ENCODE measurements at regions not wholly inside any gene's neighbourhood (a gene's known extent, or its start where the extent isn't known, plus 50 kb on each side); places are given as distances from the start of the nearest gene placed in this dataset.

- no peak for DNase-seq
- no peak overlapping the region for H3K27ac ChIP-seq
- no peak for ATAC-seq
- in situ Hi-C loops (cut with MboI; ENCODE audit: low sequenced_read_pairs in 4 of 4) (no loop called here), intact Hi-C loops (cut with DNase I; ENCODE audit: low total_unique reads) (no loop called here)
- no peaks in the 10 kb centered on the region for H3K9me3 ChIP-seq
- H3K36me3 ChIP-seq = no peaks in the 10 kb centered on the region
- H3K4me3 ChIP-seq = no peak overlapping the region
- TF ChIP-seq POLR2A (IDR thresholded peaks at IDR 0.05) = no peak
- TF ChIP-seq, protein P1, sequence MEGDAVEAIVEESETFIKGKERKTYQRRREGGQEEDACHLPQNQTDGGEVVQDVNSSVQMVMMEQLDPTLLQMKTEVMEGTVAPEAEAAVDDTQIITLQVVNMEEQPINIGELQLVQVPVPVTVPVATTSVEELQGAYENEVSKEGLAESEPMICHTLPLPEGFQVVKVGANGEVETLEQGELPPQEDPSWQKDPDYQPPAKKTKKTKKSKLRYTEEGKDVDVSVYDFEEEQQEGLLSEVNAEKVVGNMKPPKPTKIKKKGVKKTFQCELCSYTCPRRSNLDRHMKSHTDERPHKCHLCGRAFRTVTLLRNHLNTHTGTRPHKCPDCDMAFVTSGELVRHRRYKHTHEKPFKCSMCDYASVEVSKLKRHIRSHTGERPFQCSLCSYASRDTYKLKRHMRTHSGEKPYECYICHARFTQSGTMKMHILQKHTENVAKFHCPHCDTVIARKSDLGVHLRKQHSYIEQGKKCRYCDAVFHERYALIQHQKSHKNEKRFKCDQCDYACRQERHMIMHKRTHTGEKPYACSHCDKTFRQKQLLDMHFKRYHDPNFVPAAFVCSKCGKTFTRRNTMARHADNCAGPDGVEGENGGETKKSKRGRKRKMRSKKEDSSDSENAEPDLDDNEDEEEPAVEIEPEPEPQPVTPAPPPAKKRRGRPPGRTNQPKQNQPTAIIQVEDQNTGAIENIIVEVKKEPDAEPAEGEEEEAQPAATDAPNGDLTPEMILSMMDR (IDR thresholded peaks at IDR 0.05 in 4 of 5, conservative IDR thresholded peaks at IDR 0.05 in 1 of 5) = no peak
- H3K27me3 ChIP-seq = no peaks in the 10 kb centered on the region
- no peaks in the 10 kb centered on the region for H3K4me1 ChIP-seq
These were observed 1081.1 kb upstream of the PABPC4L start for GRCh38 chr4:135282676-135283075.

DNA sequence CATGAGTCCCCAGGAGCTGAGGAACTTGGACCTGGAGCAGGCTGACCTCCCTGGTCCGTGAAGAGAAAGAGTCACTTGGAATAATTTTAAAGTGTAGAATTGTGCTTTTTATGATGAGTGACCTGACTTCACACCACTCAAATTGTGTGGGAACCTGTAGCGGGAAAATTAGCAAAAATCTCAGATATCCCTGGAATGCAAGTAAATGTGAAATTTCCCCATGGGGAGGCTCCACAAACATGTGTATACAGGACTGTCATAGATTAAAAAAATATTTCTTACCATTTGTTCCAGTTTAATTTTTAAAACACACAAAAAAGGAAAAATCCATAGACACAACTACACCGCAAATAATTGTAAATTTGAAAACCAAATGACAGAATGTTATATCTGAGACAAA, 1079.6 kb upstream of the PABPC4L start:
- TF ChIP-seq, protein P1 (IDR thresholded peaks at IDR 0.05 in 4 of 5, conservative IDR thresholded peaks at IDR 0.05 in 1 of 5) = no peak
- no peak for TF ChIP-seq POLR2A (IDR thresholded peaks at IDR 0.05)
- Histone ChIP-seq H3K27ac (no peak overlapping the region), H3K9me3 (no peaks in the 10 kb centered on the region), H3K36me3 (no peaks in the 10 kb centered on the region), H3K4me3 (no peak overlapping the region), H3K27me3 (no peaks in the 10 kb centered on the region), H3K4me1 (no peaks in the 10 kb centered on the region)
- intact Hi-C loops (cut with DNase I; ENCODE audit: low total_unique reads) = no loop called here
- no peak for ATAC-seq
- DNase-seq = no peak
- in situ Hi-C loops (cut with MboI; ENCODE audit: low sequenced_read_pairs in 4 of 4) = no loop called here

GRCh38 chr4:135277980-135278315, 1076.4 kb upstream of the PABPC4L start:
- no peaks in the 10 kb centered on the region for H3K4me1 ChIP-seq
- in situ Hi-C loops (cut with MboI; ENCODE audit: low sequenced_read_pairs in 4 of 4) = no loop called here
- no peak for TF ChIP-seq POLR2A (IDR thresholded peaks at IDR 0.05)
- TF ChIP-seq, protein P1 (IDR thresholded peaks at IDR 0.05 in 4 of 5, conservative IDR thresholded peaks at IDR 0.05 in 1 of 5) = no peak
- H3K4me3 ChIP-seq = no peak overlapping the region
- H3K27me3 ChIP-seq = no peaks in the 10 kb centered on the region
- intact Hi-C loops (cut with DNase I; ENCODE audit: low total_unique reads) = no loop called here
- no peak for ATAC-seq
- no peak for DNase-seq
- no peaks in the 10 kb centered on the region for H3K36me3 ChIP-seq
- no peaks in the 10 kb centered on the region for H3K9me3 ChIP-seq
- no peak overlapping the region for H3K27ac ChIP-seq

GRCh38 chr4:135277068-135277979, 1075.7 kb upstream of the PABPC4L start:
- Histone ChIP-seq H3K9me3 (no peaks in the 10 kb centered on the region), H3K4me3 (no peak overlapping the region), H3K36me3 (no peaks in the 10 kb centered on the region), H3K27me3 (no peaks in the 10 kb centered on the region), H3K27ac (no peak overlapping the region), H3K4me1 (no peaks in the 10 kb centered on the region)
- ATAC-seq (no peak), DNase-seq (no peak)
- intact Hi-C loops (cut with DNase I; ENCODE audit: low total_unique reads) (no loop called here), in situ Hi-C loops (cut with MboI; ENCODE audit: low sequenced_read_pairs in 4 of 4) (no loop called here)
- no peak for TF ChIP-seq POLR2A (IDR thresholded peaks at IDR 0.05)
- TF ChIP-seq, protein P1 (IDR thresholded peaks at IDR 0.05 in 4 of 5, conservative IDR thresholded peaks at IDR 0.05 in 1 of 5) = no peak

Measured in gastrocnemius medialis (tissue), 4 donors.